ENCODE measurements at regions not wholly inside any gene's neighbourhood (a gene's known extent, or its start where the extent isn't known, plus 50 kb on each side); places are given as distances from the start of the nearest gene placed in this dataset.

DNA sequence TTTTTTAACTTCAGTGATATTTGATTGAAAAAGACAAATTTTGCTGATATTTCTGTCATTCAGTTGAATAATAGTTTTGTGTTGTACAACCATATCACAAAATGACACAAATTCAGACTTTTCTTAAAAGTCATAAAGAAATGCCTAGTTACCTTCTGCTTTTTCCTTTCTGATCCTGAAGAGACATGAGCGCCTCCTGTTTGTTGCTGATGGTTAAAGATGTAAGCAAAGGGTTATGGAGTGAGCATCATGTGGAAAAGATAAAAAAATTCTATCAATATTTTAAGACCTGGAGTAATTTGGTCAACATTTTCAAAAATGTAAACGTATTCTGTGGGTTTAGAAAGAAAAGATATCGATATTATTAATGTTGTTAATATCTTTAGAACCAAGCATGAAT lies 669.9 kb upstream of the NR3C2 start:
- in situ Hi-C loops (cut with MboI; ENCODE audit: low sequenced_read_pairs, unreplicated experiment), result no loop called here
- TF ChIP-seq, protein P1, sequence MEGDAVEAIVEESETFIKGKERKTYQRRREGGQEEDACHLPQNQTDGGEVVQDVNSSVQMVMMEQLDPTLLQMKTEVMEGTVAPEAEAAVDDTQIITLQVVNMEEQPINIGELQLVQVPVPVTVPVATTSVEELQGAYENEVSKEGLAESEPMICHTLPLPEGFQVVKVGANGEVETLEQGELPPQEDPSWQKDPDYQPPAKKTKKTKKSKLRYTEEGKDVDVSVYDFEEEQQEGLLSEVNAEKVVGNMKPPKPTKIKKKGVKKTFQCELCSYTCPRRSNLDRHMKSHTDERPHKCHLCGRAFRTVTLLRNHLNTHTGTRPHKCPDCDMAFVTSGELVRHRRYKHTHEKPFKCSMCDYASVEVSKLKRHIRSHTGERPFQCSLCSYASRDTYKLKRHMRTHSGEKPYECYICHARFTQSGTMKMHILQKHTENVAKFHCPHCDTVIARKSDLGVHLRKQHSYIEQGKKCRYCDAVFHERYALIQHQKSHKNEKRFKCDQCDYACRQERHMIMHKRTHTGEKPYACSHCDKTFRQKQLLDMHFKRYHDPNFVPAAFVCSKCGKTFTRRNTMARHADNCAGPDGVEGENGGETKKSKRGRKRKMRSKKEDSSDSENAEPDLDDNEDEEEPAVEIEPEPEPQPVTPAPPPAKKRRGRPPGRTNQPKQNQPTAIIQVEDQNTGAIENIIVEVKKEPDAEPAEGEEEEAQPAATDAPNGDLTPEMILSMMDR (IDR thresholded peaks at IDR 0.05; ENCODE audit: borderline replicate concordance, control extremely low read depth, extremely low read depth, insufficient read depth, missing control alignments), result no peak
- DNase-seq (ENCODE audit: low spot score), result no peak

DNA sequence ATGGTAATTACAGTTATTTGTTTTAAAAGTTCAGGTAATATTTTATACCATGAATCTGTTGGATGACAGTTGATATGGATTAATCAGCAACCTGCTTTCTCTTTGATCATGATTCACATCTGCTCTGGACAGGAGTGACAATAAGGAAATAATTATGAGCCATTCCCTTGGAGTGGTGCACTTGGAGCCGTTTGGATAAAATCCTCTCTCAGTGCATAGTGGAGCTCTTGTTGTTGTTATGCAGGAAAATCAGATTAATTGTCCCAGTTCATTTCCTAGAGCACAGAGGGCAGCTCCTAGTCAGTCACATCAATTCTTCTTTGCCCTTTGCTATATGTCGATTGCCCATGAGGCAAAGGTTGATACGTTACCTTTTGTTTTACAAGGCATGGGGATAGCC lies 668.3 kb upstream of the NR3C2 start:
- in situ Hi-C loops (cut with MboI; ENCODE audit: low sequenced_read_pairs, unreplicated experiment), result no loop called here
- no peak for DNase-seq (ENCODE audit: low spot score)
- TF ChIP-seq, protein P1 (IDR thresholded peaks at IDR 0.05; ENCODE audit: borderline replicate concordance, control extremely low read depth, extremely low read depth, insufficient read depth, missing control alignments), result no peak

DNA sequence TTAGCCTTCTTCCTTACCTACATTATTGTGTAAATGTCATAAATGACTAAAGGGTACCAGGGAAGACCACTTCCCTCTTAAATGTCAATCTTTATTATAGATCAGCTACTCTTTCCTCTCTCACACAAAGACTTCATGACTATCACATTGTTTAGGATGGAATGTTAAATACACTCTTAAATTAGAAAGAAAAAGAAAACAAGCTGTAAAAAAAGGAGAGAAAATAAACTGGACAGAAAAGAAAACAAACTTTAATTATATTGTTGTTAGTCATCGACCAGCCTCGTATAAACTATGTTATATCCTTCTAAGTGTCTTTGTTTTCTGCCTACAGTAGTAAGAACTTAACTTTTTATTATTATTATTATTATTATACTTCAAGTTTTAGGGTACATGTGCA lies 666.4 kb upstream of the NR3C2 start:
- in situ Hi-C loops (cut with MboI; ENCODE audit: low sequenced_read_pairs, unreplicated experiment), result no loop called here
- TF ChIP-seq, protein P1 (IDR thresholded peaks at IDR 0.05; ENCODE audit: borderline replicate concordance, control extremely low read depth, extremely low read depth, insufficient read depth, missing control alignments), result no peak
- DNase-seq (ENCODE audit: low spot score), result no peak

DNA sequence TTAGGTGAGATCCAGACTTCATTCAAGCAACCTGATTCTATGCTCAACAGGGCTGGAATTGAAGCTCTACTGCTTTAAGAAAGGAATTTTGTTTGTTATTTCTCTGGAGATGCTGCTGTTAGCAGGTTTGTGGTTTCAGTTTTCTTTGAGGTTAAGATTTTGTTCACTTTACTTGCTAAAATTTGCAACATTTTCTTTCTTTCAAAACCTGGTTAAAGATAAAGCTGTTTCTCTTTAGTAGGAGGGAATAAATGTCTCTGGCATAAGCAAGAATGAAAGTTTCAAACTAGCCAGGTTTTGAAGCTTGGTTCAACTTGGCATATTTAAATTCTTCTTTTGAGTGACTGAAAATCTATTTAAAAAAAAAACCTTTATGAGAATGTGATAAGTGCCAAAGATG lies 660.6 kb upstream of the NR3C2 start:
- TF ChIP-seq, protein P1 (IDR thresholded peaks at IDR 0.05; ENCODE audit: borderline replicate concordance, control extremely low read depth, extremely low read depth, insufficient read depth, missing control alignments), result no peak
- DNase-seq (ENCODE audit: low spot score), result no peak
- in situ Hi-C loops (cut with MboI; ENCODE audit: low sequenced_read_pairs, unreplicated experiment), result no loop called here

DNA sequence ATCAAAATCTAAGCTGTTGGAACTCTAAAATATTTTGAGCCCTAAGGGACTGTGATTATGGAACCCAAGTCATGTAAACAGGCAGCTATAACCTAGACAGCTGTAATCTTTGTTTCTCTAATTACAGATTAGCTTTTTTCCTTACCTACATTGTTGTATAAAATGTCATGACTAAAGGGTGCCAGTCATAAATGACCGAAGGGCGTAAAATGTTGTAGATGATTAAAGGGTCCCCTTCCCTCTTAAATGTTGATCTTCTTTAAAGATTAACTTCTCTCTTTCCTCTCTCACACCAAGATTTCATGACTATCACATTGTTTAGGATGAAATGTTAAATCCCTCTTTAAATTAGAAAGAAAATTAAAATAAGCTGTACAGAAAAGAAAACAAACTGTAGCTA lies 659.4 kb upstream of the NR3C2 start:
- TF ChIP-seq, protein P1 (IDR thresholded peaks at IDR 0.05; ENCODE audit: borderline replicate concordance, control extremely low read depth, extremely low read depth, insufficient read depth, missing control alignments), result no peak
- no peak for DNase-seq (ENCODE audit: low spot score)
- in situ Hi-C loops (cut with MboI; ENCODE audit: low sequenced_read_pairs, unreplicated experiment), result no loop called here

DNA sequence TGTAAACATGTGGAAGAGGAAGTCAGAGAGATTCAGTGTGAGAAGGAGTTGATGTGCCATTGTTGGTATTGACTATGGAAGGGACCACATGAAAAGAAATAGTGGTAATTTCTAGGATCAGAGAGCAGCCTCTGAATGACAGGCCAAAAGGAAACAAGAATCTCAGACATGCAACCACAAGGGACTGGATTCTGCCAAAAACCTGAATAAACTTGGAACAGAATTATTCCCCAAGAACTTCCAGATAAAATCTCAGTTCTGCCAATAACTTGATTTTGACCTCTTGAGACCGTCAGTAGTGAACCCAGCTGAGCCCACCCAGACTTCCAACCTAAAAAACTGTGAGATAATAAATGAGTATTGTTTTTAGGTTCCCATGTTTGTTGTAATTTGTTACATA lies 653.6 kb upstream of the NR3C2 start:
- TF ChIP-seq, protein P1 (IDR thresholded peaks at IDR 0.05; ENCODE audit: borderline replicate concordance, control extremely low read depth, extremely low read depth, insufficient read depth, missing control alignments), result no peak
- DNase-seq (ENCODE audit: low spot score), result no peak
- in situ Hi-C loops (cut with MboI; ENCODE audit: low sequenced_read_pairs, unreplicated experiment), result no loop called here

DNA sequence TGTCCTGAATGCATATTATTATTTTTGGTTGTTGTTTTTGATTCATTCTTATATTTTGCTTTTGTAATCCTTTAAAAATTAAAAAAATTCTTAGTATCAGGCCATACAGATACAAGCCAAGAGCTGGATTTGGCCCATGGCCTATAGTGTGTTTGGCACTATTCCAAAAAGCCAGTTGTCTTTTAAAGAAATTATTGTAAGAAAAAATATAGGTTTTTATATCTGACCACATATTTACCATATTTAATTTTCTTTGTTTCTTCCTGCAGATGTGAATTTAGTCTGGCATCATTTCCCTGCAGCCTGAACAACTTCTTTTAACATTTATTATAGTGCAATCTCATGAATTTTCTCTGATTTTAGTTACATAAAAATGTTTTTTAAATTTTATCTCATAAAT lies 652.8 kb upstream of the NR3C2 start:
- in situ Hi-C loops (cut with MboI; ENCODE audit: low sequenced_read_pairs, unreplicated experiment), result no loop called here
- no peak for DNase-seq (ENCODE audit: low spot score)
- TF ChIP-seq, protein P1 (IDR thresholded peaks at IDR 0.05; ENCODE audit: borderline replicate concordance, control extremely low read depth, extremely low read depth, insufficient read depth, missing control alignments), result no peak
